ENCODE measurements at regions not wholly inside any gene's neighbourhood (a gene's known extent, or its start where the extent isn't known, plus 50 kb on each side); places are given as distances from the start of the nearest gene placed in this dataset.

DNA sequence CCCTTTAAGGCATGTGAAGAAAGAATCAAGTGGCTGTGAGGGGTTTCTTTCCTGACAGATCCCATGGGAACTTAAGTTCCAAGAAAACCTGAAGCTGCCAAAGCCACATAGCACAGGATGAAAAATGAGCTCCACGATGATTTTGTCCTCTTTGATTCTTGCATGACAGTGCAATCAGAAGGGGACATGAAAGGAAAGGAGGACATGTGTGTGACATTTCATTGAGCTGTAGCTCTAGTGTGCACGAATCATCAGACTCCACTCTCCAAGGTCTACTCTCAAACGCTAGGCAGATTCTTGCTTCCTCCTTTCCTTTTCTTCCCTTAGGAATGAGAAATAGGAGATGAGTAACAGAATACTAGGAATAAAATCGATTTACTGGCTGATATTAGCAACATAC, 142.0 kb downstream of the ZNF608 start:
- TF ChIP-seq POLR2AphosphoS5 (IDR thresholded peaks at IDR 0.05; ENCODE audit: borderline replicate concordance, low read depth, low read length) (no peak), FOXP2 (optimal IDR thresholded peaks at IDR 0.05; ENCODE audit: control extremely low read depth, extremely low read length, insufficient read depth) (no peak)
